ENCODE measurements at regions not wholly inside any gene's neighbourhood (a gene's known extent, or its start where the extent isn't known, plus 50 kb on each side); places are given as distances from the start of the nearest gene placed in this dataset.

DNA sequence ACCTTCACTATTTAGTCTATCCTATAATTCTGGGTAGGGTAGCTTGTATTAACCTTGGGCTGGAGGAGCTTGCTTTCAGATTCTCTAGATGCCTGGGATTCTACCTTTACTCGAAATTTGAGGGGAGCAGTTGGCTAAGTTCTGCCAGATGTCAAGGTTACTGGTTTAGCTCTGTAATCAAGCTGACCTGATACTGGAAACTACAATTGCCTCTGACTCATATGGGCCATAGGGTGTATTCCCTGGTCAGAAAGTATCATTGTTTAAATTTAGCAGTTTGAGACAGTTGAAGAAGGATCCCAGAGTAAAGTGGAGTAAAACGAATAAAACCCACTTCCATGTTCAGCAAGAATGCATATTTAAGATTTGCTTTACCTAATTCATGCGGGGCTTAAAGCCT lies 337.6 kb downstream of the SPIN4 start:
- Histone ChIP-seq H3K27ac (no peak overlapping the region), H3K9me3 (no peaks in the 10 kb centered on the region), H3K4me1 (no peaks in the 10 kb centered on the region), H3K4me2 (no peak overlapping the region), H3K4me3 (no peak overlapping the region)
- 2% methylated on average over 3 of the region's 3 CpGs for WGBS (ENCODE audit: missing lambda C conversion rate)
- no peak for DNase-seq (ENCODE audit: low read depth in 1 of 2, low spot score in 1 of 2)
- ChIA-PET CTCF (no interaction called here), POLR2A (no interaction called here)
- no peak for FAIRE-seq
- TF ChIP-seq BHLHE40 (IDR thresholded peaks at IDR 0.05; ENCODE audit: low read depth, low read length) (no peak), POLR2A (IDR thresholded peaks at IDR 0.05; ENCODE audit: low read length) (no peak), CBX8 (IDR thresholded peaks at IDR 0.05) (no peak), ESRRA (IDR thresholded peaks at IDR 0.05; ENCODE audit: borderline replicate concordance, low read length) (no peak), CHD2 (IDR thresholded peaks at IDR 0.05; ENCODE audit: low read length, partially characterized antibody) (no peak), SREBF2 (IDR thresholded peaks at IDR 0.05) (no peak), MYC (IDR thresholded peaks at IDR 0.05; ENCODE audit: borderline replicate concordance, low read length) (no peak), EHF (CRISPR knock-in tag; IDR thresholded peaks at IDR 0.05) (no peak), MAZ (IDR thresholded peaks at IDR 0.05; ENCODE audit: borderline replicate concordance, low read depth, low read length) (no peak), FOXS1 (CRISPR knock-in tag; IDR thresholded peaks at IDR 0.05) (no peak), RFX5 (IDR thresholded peaks at IDR 0.05) (no peak), CBX2 (IDR thresholded peaks at IDR 0.05; ENCODE audit: borderline replicate concordance, low read depth) (no peak), MAFK (IDR thresholded peaks at IDR 0.05; ENCODE audit: partially characterized antibody) (no peak)
- TF ChIP-seq, protein P1, sequence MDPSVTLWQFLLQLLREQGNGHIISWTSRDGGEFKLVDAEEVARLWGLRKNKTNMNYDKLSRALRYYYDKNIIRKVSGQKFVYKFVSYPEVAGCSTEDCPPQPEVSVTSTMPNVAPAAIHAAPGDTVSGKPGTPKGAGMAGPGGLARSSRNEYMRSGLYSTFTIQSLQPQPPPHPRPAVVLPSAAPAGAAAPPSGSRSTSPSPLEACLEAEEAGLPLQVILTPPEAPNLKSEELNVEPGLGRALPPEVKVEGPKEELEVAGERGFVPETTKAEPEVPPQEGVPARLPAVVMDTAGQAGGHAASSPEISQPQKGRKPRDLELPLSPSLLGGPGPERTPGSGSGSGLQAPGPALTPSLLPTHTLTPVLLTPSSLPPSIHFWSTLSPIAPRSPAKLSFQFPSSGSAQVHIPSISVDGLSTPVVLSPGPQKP (IDR thresholded peaks at IDR 0.05; ENCODE audit: low read depth, low read length), result no peak
- TF ChIP-seq, protein P2, sequence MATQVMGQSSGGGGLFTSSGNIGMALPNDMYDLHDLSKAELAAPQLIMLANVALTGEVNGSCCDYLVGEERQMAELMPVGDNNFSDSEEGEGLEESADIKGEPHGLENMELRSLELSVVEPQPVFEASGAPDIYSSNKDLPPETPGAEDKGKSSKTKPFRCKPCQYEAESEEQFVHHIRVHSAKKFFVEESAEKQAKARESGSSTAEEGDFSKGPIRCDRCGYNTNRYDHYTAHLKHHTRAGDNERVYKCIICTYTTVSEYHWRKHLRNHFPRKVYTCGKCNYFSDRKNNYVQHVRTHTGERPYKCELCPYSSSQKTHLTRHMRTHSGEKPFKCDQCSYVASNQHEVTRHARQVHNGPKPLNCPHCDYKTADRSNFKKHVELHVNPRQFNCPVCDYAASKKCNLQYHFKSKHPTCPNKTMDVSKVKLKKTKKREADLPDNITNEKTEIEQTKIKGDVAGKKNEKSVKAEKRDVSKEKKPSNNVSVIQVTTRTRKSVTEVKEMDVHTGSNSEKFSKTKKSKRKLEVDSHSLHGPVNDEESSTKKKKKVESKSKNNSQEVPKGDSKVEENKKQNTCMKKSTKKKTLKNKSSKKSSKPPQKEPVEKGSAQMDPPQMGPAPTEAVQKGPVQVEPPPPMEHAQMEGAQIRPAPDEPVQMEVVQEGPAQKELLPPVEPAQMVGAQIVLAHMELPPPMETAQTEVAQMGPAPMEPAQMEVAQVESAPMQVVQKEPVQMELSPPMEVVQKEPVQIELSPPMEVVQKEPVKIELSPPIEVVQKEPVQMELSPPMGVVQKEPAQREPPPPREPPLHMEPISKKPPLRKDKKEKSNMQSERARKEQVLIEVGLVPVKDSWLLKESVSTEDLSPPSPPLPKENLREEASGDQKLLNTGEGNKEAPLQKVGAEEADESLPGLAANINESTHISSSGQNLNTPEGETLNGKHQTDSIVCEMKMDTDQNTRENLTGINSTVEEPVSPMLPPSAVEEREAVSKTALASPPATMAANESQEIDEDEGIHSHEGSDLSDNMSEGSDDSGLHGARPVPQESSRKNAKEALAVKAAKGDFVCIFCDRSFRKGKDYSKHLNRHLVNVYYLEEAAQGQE (IDR thresholded peaks at IDR 0.05), result no peak
- TF ChIP-seq, protein P3, sequence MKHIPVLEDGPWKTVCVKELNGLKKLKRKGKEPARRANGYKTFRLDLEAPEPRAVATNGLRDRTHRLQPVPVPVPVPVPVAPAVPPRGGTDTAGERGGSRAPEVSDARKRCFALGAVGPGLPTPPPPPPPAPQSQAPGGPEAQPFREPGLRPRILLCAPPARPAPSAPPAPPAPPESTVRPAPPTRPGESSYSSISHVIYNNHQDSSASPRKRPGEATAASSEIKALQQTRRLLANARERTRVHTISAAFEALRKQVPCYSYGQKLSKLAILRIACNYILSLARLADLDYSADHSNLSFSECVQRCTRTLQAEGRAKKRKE (CRISPR knock-in tag; IDR thresholded peaks at IDR 0.05; ENCODE audit: low read depth), result no peak
- TF ChIP-seq, protein P4, sequence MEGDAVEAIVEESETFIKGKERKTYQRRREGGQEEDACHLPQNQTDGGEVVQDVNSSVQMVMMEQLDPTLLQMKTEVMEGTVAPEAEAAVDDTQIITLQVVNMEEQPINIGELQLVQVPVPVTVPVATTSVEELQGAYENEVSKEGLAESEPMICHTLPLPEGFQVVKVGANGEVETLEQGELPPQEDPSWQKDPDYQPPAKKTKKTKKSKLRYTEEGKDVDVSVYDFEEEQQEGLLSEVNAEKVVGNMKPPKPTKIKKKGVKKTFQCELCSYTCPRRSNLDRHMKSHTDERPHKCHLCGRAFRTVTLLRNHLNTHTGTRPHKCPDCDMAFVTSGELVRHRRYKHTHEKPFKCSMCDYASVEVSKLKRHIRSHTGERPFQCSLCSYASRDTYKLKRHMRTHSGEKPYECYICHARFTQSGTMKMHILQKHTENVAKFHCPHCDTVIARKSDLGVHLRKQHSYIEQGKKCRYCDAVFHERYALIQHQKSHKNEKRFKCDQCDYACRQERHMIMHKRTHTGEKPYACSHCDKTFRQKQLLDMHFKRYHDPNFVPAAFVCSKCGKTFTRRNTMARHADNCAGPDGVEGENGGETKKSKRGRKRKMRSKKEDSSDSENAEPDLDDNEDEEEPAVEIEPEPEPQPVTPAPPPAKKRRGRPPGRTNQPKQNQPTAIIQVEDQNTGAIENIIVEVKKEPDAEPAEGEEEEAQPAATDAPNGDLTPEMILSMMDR (IDR thresholded peaks at IDR 0.05), result no peak
- no peak for ATAC-seq

DNA sequence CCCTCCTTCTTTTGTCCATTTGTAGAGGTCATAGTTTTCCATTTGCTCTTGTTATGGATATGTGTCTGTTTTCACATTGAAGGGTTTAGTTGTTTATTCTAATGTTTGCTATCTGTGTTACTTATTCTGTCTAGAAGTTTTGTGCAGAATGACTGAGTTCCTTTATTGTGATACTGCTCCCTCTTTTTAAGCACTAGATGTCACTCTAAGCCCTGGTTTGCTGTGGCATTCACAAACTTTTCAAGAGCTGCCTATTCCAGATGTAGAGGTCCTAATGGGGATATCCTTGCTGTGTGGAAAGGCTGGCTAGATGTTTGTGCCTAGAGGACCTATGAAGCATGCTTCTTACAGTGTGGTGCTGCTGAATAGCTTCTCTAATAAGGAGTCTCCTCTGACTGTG lies 338.6 kb downstream of the SPIN4 start:
- no peak overlapping the region for H3K27ac ChIP-seq
- DNase-seq (ENCODE audit: low read depth in 1 of 2, low spot score in 1 of 2), result peak in 1 of 2 experiments; percentile 1
- FAIRE-seq, result peak; percentile 82
- no peaks in the 10 kb centered on the region for H3K9me3 ChIP-seq
- ChIA-PET CTCF (no interaction called here), POLR2A (no interaction called here)
- no peak overlapping the region for H3K4me3 ChIP-seq
- no peak overlapping the region for H3K4me2 ChIP-seq
- no peak for ATAC-seq
- no peaks in the 10 kb centered on the region for H3K4me1 ChIP-seq
- TF ChIP-seq NR3C1 (IDR thresholded peaks at IDR 0.05) (no peak), KDM1A (IDR thresholded peaks at IDR 0.05; ENCODE audit: low read depth) (no peak), ZC3H11A (IDR thresholded peaks at IDR 0.05) (no peak), ZSCAN20 (CRISPR knock-in tag; IDR thresholded peaks at IDR 0.05) (no peak), CBX8 (IDR thresholded peaks at IDR 0.05) (no peak), FOSL2 (IDR thresholded peaks at IDR 0.05) (no peak), FOSL2 (CRISPR knock-in tag; IDR thresholded peaks at IDR 0.05) (no peak), RCOR1 (IDR thresholded peaks at IDR 0.05; ENCODE audit: low read depth, low read length) (no peak), ZFP36 (IDR thresholded peaks at IDR 0.05; ENCODE audit: borderline replicate concordance, partially characterized antibody) (no peak), CEBPB (IDR thresholded peaks at IDR 0.05) (no peak), POLR2A (IDR thresholded peaks at IDR 0.05; ENCODE audit: low read length) (no peak), EP300 (IDR thresholded peaks at IDR 0.05) (no peak), CBX2 (IDR thresholded peaks at IDR 0.05; ENCODE audit: borderline replicate concordance, low read depth) (no peak)
- TF ChIP-seq, protein P5, sequence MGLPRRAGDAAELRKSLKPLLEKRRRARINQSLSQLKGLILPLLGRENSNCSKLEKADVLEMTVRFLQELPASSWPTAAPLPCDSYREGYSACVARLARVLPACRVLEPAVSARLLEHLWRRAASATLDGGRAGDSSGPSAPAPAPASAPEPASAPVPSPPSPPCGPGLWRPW (IDR thresholded peaks at IDR 0.05), result no peak
- TF ChIP-seq, protein P2 (IDR thresholded peaks at IDR 0.05), result no peak

Measured in A549 (cell line).